GM21786 (cell line): ENCODE measurements at regions not wholly inside any gene's neighbourhood (a gene's known extent, or its start where the extent isn't known, plus 50 kb on each side); places are given as distances from the start of the nearest gene placed in this dataset.
"Not testable (repeated sequence)": the region's sequence is repeated elsewhere in the genome, so short reads cannot be mapped to it uniquely, and the experiment has no call there.

Experiments used
- ATAC-seq: cut with Tn5 transposase; IDR thresholded peaks from one replicate; pipeline ENCODE4 v1.9.1; 2021; ENCODE audit not compliant: unreplicated experiment

DNA sequence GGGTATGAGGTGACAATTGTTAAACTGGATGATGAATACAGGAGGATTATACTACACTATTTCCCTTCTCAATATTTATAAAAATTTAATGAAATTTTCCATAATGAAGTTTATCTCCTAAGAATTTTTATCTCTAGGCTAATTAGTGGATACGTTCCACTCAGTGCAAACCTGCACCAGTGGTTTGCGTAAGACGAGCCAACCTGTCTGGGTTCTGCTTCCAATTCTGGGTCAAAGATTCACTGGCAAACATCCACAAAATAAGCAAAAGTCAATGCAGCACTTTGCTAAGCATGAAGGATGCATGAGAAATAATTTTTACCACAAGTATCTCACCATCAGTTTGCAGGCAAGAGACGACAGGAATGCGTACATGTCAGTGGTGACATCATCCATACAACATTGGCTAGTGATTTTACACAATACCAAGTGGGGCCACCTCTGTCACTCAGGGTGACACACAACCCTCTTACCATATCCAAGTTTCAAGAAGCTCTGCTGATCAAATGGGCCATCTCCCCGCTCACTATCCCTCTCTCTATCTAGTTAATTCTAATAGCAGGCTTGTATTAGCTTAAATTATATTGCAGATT lies 51.7 kb downstream of the FAM50B start:
- ATAC-seq: no peak

- no peak for ATAC-seq
Observed at GRCh38 chr6:3902871-3903648, 53.9 kb downstream of the FAM50B start.

GRCh38 chr6:3904518-3904917 lies 55.3 kb downstream of the FAM50B start:
- ATAC-seq: no peak

- ATAC-seq: no peak
Observed at GRCh38 chr6:3905945-3906845, 57.0 kb downstream of the FAM50B start.

DNA sequence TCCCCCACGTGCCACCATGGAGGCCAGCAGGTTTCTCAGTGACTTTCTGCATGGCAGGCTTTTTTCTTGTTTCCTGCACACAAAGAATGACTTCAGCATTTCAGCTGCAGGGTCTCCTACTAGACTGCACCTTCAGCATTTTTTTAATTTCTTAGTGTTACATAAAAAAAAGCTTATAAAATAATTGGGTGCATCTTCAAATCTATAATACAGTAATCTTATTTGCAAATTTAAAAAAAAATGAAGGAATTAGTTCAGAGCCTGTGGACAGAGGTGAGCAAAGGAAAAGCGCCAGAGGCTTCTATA lies 57.6 kb downstream of the FAM50B start:
- ATAC-seq: no peak

DNA sequence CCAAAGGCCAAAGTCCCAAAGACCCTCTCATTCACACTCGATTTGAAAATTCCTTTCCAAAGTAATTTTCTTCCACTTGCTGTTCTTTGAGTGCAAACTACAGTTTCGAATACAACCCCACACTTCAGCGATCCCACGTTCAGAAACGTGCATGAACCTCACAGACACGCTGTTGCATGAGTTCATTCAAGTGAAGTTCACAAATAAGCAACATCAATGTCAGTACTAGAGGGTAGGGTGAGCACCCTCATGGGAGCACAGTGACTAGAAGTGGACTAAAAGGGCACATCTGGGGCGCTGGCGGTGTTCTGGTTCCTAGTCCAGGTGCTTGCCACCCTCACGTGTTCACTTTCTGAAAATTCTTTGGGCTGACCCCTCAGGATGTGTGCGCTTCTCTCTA lies 59.0 kb downstream of the FAM50B start:
- ATAC-seq: no peak

GRCh38 chr6:3908961-3909360 lies 59.8 kb downstream of the FAM50B start:
- ATAC-seq: no peak

- no peak for ATAC-seq
Observed at GRCh38 chr6:3910106-3910663, 61.0 kb downstream of the FAM50B start.

DNA sequence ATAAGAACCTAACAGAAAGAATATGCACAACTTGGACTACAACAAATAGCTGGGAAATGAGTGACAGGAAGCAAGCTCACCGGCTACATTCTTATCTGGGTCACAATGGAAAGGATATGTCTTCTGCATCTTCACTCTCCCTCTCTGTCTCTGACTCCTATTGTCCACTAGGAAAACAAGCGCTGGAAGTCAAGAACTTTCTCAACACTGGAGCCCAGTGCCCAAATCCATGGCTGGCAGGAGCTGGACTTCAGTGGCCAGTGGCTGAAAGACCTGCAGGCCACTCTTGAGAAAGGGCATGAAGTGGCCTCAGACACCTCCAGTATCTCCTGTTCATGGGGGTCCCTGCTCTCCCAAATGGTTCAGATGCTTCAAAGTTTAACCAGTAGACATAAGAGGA lies 62.0 kb downstream of the FAM50B start:
- ATAC-seq: no peak

DNA sequence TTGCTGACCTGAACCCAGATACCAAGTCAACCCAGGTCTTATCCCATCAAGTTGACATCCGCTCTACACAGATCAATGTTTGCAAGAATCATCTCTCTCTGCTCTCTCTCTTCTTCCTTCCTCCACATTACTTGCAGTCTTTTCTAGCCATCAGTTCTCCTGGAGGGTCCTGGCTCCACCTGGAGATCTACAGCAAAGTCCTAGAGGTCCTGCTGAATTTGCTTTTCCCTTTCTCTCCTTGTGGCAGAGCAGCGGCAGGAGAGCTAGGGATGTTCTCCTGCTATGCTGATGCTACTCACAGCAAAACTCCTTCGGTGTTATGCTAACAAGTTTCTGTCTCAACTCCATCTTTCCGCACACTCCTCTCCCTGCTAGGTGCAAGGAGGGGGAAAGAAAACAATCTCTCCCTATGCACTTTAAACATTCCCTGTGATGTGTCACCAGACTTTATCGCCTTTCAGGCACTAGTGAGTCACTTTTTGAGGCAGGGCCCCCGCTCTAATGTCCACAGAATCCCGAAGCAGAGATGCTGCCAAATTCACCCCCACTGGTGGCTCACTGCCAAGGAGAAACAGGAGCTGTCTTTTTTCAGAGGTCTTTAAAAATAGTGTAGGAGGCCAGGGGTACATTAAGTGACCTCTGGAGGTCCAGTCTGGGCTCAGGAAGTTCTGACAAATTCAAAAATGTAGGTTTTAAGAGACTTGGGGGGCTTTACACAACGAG lies 62.6 kb downstream of the FAM50B start:
- ATAC-seq: no peak

GRCh38 chr6:3912361-3913076 lies 63.3 kb downstream of the FAM50B start:
- no peak for ATAC-seq

GRCh38 chr6:3913077-3913957 lies 64.1 kb downstream of the FAM50B start:
- no peak for ATAC-seq

- no peak for ATAC-seq
Observed at GRCh38 chr6:3913958-3914337, 64.8 kb downstream of the FAM50B start.

DNA sequence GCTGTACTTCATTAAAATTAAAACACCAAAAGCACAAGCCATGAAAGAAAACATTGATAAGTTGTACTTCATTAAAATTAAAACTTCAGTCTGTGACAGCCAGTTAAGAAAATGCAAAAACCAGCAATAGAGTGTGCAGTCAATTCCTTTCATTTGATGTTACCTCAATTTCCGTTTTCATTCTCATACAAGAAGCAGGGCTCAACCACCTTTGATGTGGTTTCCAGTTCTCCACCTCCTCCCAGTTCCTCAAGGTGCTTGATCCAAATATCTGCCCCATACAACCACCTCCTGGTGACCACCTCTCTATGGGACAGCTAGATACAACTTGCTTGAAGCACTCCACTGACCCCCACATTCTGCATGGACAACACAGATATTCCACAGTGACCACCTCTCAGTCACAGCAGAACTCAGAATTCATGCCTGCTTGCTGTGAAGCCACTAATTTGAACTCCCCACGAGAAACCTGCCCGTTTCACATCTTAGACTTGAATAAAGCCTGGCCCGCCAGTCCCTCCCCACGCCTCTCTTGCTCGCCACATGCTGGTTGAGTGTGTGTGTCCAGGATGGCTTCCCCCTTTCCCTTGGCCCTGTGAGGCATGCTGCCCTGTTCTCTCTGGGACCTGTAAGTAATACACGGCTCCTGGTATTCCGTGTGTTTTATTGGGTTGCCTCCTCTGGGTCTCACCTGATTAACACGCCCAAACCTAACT lies 66.1 kb downstream of the FAM50B start:
- ATAC-seq: no peak

GRCh38 chr6:3916211-3916610 lies 67.0 kb downstream of the FAM50B start:
- ATAC-seq: no peak

DNA sequence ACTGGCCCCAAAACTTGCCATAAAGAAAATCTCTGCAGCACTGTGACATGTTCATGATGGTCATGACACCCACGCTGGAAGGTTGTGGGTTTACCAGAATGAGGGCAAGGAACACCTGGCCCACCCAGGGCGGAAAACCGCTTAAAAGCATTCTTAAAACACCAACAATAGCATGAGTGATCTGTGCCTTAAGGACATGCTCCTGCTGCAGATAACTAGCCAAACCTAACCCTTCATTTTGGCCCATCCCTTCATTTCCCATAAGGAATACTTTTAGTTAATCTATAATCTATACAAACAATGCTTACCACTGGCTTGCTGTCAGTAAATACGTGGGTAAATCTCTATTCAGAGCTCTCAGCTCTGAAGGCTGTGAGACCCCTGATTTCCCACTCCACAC lies 67.6 kb downstream of the FAM50B start:
- ATAC-seq: not testable (repeated sequence)

DNA sequence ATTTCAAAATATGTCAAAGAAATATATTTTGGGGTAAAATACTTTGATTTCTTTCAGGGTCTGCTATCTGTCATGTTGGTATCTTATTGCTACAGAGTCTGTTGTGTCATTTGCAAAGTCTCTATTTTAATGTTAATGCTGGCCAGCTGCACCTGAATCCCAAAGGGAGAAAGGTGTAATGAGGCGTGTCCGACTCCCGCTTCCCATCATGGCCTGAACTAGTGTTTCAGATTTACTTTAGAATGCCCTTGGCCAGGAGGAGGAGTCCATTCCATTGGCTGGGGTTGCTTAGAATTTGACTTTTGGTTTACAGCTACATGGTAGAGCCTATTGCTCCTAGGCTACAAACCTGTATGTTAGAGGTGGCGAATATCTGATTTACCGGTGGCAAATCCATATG lies 69.3 kb downstream of the FAM50B start:
- ATAC-seq: no peak

GRCh38 chr6:3919130-3919628 lies 70.0 kb downstream of the FAM50B start:
- no peak for ATAC-seq

DNA sequence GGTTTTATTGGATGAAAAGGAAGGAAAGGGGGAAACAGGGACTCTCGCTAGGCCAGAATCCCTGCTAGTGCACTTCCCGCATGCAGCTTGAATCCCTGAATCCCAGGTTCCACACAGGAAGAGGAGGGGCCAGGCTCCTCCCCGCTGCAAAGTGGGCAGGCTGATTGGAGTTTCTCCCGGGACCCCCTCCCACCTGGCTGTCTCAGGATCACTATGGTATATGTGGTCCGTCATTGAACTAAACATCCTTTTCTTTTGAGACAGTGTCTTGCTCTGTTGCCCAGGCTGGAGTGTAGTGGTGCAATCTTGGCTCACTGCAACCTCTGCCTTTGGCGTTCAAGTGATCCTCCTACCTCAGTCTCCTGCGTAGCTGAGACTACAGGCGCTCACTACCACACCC lies 70.7 kb downstream of the FAM50B start:
- ATAC-seq: no peak
